IPS DF 19.7 (cell line): ENCODE measurements at regions not wholly inside any gene's neighbourhood (a gene's known extent, or its start where the extent isn't known, plus 50 kb on each side); places are given as distances from the start of the nearest gene placed in this dataset.

ENCODE experiments used
- DNase-seq: peaks from one replicate; pipeline ENCODE4 v3.0.0-alpha.2; 2013; ENCODE audit warnings: low read depth, low spot score

DNA sequence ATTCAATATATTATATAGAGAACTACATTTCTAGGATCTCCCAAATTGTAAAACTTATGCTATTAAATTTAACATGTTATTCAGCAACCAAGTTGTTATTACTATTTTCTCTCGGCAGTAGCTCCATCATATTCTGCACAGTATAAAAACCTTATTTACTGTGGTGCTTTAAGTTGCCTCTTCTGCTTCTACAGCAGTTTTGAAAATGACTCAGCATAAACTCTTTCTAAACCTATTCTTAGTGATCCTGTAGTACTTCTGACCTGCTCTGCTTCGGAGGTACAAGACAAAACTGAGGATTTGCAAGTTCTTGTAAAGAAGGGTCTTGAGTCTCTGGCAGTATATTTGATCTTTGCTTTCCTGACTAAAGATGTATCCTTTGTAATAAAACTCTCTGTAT, 567.2 kb downstream of the TMX3 start:
- no peak for DNase-seq

DNA sequence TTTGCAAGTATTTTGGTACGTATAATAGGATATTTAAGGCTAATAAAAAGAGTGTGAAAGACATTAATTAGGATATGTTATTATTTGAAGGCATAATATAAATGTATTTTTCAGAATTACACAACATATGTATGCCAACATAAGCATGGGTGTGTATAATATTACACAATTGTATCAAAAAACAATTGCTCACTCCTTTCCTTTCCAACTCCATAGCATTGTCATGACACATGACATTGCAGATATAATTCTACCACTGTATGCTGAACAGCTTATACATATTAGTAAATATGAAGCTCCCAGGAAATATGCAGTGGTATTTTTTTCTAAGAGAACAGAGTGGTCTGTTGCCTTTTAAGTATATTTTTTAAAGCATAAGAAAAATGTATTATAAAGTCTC, 593.1 kb downstream of the TMX3 start:
- DNase-seq: no peak

DNA sequence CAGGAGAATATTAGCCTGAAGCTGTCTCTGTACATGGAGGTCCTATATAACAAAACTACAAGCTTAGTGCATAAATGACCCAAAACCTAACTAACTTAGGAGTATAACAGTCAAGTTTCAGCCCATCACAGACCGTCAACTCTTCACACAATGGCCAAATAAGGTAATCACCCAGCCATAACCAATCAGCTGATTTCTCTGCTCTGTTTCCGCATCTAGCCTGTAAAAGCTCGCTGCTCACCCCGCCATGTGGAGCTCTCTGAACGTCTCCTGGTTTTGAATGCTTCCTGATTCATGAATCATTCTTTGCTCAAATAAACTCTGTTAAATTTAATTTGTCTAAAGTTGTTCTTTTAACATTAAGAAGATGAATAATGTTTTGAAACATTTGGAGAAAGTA, 593.6 kb downstream of the TMX3 start:
- no peak for DNase-seq

DNA sequence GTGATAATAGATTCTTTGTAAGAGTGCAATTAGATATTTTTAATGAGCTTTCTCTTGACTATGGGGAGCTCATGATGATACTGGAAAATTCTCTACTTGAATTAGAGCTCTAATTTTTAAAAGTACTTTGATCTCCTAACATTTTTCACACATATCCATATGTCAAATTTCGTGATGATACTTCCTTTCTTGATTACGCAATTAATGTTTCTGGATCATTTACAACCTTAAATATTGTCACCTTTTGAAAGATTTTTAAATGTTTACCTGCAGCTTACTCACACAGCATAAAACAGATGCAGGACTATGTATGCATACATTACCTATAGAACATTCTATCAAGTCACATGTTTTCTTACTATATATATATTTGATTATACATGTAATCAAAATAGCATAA, 598.5 kb upstream of the DSEL start:
- no peak for DNase-seq

DNA sequence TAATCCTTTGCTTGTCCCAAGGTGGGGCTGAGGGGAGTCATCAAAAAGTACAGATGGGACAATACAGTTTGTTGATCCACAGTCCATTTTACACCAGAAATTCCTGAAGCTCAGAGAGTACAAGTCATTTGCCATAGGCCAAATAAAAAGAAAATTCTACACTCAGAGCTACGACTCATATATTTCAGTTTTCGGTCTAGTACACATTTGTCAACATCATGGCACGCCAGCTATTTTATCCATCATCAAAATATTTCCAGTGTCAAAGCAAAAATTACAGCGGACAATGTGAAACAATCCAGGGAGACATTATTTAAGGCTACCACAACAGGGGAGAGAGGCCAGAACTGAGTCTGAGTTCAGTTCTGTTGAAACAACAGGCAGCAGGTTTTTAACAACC, 587.5 kb upstream of the DSEL start:
- DNase-seq: no peak

DNA sequence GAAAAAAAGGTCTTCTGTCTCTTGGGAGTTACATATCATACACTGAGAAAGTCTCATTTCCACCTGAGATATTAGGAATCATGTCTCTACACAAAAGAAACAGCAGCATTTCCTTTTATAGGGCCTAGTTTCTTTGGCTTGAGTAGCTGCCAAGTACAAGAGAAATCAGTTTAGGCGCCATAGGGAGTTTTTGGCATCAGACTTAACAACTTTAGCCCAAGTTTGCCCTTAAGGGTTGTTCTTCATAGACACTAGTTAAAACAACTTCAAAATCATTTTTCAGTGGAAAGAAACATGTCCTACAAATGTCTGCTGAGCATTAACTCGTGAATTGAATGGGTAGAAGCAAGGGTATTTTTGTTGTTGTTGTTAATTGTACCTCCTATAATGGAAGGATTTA, 587.0 kb upstream of the DSEL start:
- DNase-seq: no peak

DNA sequence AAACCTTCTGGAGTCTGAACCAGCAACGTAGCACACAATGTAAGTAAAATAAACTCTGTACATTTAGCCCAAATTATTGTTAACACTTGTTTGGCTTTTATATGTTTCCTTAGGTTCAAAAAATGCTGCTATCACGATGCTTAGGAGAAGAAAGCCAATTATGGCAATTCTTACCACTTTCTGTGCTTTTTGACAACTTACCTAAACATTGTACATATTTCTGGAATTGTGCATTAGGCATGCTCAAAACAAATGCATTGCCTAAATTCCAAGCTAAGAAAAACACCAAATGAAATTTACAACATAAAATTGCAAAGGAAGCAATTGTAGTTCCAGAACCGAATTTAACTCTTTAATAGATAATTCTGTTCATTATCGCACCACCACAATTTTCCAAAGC, 585.6 kb upstream of the DSEL start:
- DNase-seq: no peak

DNA sequence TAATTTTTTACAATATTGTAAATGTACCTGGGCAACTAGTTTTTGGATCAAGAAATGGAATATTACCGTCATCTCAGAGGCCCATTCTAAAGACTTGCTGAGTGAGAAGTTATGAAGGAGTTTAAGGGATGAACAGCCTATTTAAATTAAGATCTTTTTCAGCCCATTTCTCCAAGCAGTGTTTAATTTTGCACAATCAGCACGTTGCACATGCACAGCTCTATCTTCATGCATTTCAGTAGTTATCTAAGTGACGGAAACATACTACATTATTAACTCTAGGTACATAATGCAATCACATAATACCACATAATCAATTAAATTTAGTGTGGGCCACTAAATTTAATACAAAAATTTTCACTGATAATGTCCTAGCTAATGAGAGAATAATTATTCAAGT, 582.1 kb upstream of the DSEL start:
- DNase-seq: no peak

DNA sequence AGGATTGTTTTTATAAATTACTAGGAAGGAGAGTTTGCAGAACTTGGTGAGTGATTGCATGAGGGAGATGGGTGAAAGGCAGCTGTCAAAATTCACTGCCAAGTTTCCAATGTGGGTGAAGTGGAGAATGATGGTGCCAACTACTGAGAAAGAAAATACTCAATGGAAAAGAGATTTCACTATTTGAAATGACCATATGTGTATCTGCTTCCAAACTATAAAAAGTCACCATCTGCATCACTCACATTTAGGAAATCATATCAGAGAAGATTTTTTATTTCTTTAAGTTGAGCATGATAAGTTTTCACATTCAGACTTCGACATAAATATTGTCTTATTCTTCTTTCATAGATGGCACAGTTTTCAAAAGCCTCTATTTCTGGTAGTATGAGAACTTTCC, 570.0 kb upstream of the DSEL start:
- DNase-seq: no peak

DNA sequence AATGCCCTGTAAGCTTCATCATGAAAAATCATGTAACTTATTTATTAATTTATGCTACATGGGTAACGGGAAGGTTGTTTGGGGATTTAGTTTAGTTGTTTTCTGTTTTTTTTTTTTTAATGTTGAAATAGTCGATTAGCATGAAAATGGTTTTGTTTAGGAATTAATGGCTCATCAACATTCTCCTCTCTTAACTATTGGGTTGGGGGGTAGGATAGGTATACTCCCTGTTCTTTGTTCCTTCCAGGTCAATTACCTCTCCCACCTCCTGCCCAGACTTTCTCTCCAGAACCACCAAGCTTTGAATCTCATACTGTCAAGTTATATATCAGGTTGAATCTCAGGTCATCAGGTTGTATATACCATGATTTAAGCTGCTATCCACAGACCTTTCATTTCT, 568.7 kb upstream of the DSEL start:
- DNase-seq: no peak

DNA sequence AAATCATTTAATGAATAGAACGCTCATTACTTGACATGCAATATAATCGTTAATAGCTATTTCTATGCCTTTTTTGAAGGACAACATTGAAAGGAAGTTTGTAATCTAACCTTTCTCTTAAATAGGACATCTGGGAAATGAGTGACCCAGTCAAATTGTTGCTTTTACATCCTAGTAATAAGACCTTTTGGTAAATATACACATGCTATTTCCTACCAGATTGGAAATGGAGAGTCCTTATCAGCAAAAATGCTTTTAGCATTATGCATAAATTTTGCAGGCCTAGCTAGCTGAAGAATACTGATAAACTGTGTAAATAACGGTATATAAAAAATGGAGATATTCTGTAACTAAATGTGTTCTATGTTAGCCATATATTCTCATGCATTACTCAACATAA, 567.3 kb upstream of the DSEL start:
- no peak for DNase-seq

DNA sequence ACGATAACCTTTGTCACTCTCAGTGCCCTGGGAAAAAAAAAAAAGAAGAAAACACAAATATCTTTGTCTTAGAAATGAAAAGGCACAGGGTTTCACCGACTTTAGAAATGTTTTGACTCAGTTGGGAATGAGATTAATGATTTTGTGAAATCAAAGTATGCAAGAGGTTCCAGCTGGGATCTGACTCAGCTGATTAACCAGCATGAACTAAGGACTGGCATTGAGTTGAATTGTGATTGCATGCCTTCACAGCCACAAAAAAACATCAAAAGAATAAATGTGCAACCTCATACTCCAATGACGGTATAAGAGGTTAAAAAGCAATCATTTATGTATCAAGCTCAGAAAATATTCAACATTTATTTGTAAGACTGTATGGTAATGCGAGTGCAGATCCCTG, 566.6 kb upstream of the DSEL start:
- DNase-seq: no peak

DNA sequence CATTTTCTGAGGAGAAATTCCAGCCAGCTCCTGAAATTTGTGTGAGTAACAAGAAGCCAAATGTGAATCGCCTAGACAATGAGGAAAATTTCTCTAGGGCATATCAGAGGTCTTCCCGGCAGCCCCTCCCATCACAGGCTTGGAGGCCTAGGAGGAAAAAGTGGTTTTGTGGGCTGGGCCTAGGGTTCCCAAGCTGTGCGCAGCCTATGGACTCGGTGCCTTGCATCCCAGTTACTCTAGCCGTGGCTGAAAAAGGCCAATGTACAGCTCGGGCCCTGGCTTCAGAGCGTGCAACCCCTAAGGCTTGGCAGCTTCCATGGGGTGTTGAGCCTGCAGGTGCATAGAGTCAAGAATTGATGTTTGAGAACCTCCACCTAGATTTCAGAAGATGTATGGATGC, 556.2 kb upstream of the DSEL start:
- DNase-seq: no peak

DNA sequence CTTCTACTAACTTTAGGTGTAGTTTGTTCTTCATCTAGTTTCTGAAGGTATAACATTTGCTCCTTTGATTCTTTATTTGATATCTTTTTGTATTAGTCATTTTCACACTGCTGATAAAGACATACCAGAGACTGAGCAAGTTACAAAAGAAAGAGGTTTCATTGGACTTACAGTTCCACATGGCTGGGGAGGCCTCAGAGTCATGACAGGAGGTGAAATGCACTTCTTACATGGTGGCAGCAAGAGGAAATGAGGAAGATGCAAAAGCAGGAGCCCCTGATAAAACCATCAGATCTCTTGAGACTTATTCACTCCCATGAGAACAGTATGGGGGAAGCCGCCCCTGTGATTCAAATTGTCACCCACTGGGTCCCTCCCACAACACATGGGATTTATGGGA, 544.4 kb upstream of the DSEL start:
- no peak for DNase-seq

DNA sequence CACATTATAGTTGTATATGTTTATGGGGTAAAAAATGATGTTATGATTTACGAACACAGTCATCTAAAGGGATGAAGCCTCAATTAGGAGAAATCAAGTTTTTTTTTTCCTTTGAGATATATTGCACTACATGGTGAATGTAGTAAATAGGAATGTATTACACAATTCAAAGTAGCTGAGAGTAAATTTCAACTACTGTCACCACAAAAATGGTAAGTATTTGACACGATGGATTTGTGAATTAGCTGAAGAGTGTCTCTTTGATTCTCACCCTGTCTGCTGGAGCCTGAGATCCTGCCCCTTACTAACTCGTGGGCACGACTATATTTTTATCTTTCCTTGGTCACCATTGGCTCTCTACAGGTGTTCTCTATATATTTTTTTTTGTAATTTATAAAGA, 540.4 kb upstream of the DSEL start:
- no peak for DNase-seq

DNA sequence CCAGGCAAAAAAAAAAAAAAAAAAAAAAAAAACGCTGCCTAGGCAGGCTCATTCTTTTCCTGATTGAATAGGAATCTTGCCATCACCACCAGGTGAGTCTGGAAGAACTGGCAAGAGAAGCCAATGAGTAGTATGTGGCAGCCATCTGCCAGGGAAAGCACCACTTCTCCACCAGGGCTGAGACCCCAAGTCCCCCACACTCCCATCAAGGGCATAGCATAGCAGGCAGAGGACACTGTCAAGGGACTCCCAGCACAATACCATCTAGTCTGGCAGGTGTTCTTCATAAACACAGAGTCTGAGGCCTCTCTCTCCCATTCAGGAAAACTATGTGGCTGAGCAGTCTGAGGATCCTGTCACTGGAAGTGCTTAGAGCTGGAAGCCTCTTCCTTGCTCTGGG, 538.1 kb upstream of the DSEL start:
- no peak for DNase-seq

DNA sequence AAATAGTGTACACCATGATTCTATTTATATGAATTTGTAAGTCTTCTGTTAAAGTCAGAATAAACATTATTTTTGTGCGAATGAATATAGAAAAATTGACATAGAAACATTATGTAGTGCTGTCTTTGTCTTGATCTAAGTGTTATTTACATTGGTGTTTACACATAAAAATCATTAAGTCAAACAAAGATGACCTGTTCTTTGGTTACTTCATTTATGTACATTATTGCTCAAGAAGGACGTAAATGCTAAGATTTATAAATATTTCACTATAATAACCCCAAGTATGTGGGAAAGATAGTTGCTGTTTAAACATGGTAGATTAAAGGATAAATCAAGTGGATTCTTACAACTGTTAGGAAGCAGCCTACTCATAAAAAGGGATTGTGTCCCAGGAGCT, 536.8 kb upstream of the DSEL start:
- DNase-seq: no peak

DNA sequence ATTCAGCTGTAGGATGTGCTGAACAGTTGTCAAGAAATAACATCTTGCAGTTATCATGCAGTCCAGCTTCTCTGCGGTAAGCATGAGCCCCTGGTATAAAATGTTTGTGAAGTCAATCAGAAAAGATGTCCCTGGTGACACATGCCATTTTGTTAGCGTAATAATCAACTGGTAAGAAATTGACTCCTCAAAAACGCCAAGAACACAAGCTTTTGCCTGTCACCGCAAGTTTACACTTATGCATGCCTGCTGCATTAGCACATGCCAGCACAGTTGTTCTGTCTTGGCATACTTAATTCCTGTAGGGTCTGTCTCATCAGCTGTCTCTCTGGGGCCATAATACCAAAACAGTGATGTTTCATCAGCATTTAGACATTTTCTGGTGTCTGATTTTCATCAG, 524.8 kb upstream of the DSEL start:
- DNase-seq: no peak

DNA sequence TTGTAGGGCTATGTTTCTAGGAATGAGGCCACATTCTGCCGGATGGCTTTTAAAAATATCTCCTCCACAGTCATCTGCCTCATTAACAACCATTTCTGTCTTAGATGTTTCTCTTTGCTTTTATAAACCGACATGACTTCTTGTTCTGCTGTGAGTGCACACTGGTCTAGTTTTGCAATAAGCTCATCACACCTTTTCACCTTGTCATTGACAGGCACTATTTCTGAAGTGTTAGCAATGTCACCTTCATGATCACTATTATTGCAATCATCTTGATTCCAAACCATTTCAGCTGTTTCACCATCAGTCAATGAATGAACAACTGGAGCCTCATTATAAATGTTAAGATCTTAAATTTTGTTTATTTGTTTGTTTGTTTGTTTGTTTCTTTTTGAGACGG, 523.7 kb upstream of the DSEL start:
- DNase-seq: no peak

DNA sequence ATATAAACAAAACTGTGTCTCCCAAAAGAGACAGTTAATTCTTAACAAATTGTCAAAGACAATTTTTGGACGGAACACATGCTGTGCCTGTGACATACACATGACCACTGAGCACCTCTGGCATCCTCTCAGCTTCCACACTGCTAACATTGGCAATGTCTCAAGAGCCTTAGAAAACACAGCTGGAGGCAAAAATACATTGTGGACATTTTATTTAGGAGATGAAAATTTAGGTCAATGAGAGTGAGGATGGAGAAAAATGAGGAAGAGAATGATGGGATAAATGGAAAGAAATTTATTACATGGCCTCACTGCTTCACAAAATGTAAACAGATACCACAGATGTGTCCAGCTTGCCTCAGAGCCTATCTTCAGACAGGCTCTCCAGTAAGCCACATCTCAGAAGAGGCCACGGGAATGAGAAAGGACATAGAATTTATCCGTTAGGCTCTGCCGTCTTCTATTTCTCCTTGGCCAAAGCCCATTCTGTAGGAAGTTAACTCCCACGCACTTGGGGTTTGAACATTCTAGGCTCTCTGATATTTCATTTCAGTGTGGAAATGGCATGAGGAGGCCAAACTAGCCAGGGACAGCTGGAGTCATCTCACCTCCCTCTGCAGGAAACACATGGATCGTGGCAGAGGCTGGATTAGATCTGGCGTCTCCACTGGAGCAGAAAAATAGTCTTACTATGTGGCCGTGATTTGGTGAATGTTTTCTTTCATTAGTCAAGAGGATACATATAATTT, 519.4 kb upstream of the DSEL start:
- no peak for DNase-seq

DNA sequence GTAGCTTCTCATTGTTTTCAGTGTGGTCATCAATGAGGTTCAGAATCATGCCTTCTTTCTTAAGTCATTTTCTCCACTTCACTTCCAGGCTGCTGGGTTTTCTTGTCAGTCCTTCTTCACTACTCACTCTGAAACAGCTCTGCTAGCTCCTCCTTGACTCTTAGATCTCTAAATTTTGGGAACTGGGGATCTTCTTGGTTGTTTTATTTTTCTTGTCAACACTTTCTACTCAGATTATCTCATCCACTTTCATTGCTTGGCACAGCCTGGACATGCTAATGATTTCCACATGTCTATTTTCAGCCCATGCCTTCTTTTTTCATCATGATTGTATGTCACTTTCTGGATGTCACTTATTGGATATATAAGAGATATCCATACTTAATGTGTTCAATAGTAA, 517.8 kb upstream of the DSEL start:
- no peak for DNase-seq

DNA sequence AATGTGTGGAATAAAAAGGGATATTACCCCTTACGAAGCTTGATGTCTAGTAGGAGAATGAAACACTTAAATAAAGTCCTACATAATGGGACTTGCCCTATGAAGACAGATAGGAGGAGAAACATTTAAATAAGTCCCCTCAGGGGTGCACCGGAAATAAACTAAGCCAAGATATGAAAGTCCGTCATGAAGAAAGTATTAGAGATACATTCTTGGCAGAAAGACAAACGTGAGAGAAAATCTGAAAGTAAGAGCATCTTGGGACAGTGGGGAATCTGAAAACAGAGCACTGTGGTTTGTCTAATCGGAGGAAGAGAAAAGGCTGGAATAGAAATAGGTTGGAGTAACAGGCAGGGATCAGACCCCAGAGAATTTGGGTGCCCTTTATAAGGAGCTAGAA, 516.9 kb upstream of the DSEL start:
- no peak for DNase-seq

DNA sequence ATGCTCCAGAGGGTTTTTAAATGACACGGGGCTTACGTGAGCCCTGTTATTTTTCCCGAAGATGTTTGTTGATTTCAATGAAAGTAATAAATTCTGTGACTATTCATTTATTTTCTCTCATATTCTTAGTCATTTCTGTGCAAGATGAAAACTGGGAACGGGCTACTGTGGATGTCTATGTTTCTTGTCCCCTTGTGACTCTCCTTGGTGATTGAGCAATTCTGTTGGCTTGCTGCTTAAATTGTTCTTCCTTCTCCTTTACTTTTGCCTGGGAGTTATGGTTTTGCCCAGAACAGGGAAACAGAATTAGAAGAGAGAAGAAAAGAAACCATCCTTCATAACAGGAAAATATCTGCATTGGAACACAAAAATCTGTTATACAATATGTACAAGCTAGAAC, 508.2 kb upstream of the DSEL start:
- no peak for DNase-seq

DNA sequence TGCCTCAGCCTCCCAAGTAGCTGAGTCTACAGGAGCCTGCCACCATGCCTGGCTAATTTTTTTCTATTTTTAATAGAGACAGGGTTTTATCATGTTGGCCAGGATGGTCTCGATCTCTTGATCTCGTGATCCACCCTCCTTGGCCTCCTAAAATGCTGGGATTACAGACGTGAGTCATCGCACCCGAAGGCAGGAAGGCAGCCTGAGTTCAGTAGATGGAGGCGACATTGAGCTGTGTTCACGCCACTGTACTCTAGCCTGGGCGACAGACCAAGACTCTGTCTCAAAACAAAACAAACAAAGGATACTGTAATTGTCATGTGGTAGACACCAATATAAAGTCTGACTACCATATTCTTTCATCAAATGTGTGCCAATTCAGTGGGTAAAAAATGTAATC, 500.9 kb upstream of the DSEL start:
- DNase-seq: no peak
